Cardiac muscle cell (in vitro differentiated cells and primary cell): ENCODE measurements at regions not wholly inside any gene's neighbourhood (a gene's known extent, or its start where the extent isn't known, plus 50 kb on each side); places are given as distances from the start of the nearest gene placed in this dataset.

Experiments
- DNase-seq, 2 donors: peaks; one replicate each; pipeline versions ENCODE4 v3.0.0 to v3.0.0-alpha.2; 2010 to 2017; ENCODE audit warnings: low read depth in 1 of 2, low spot score in 1 of 2
- H3K27ac ChIP-seq: fragments of 200-600 bp; sonication (generic); 2 replicates; pipeline ENCODE4 v1.5.1; 2016
- H3K27me3 ChIP-seq: fragments of 200-600 bp; sonication (generic); 2 replicates; pipeline ENCODE4 v1.6.0; 2016; ENCODE audit warnings: control low read depth
- H3K36me3 ChIP-seq: fragments of 200-600 bp; sonication (generic); 2 replicates; pipeline ENCODE4 v1.5.1; 2016; ENCODE audit warnings: control low read depth
- H3K4me1 ChIP-seq: fragments of 200-600 bp; sonication (generic); 2 replicates; pipeline ENCODE4 v1.8.1; 2017; ENCODE audit warnings: low read depth, mild to moderate bottlenecking, mixed run types
- H3K4me3 ChIP-seq: fragments of 200-600 bp; sonication (generic); 2 replicates; pipeline ENCODE4 v1.5.1; 2016; ENCODE audit warnings: mild to moderate bottlenecking
- H3K9me3 ChIP-seq: fragments of 200-600 bp; sonication (generic); 2 replicates; pipeline ENCODE4 v1.5.1; 2017; ENCODE audit warnings: low read depth, mild to moderate bottlenecking, control low read depth
- CTCF ChIP-seq: IDR thresholded peaks from 2 replicates; pipeline ENCODE4 v1.5.1; 2012; ENCODE audit warnings: low read depth, mild to moderate bottlenecking, low read length

- H3K36me3 ChIP-seq: no peaks in the 10 kb centered on the region
- H3K9me3 ChIP-seq: no peaks in the 10 kb centered on the region
- H3K27me3 ChIP-seq: no peaks in the 10 kb centered on the region
- H3K4me1 ChIP-seq: peaks cover 6% of the 10 kb centered on the region
- H3K27ac ChIP-seq: no peak overlapping the region
- no peak overlapping the region for H3K4me3 ChIP-seq
- DNase-seq: no peak
- no peak for TF ChIP-seq CTCF
Measured at GRCh38 chr12:91801048-91801447, 344.6 kb downstream of the BTG1 start.

- Histone ChIP-seq H3K9me3 (no peaks in the 10 kb centered on the region), H3K36me3 (no peaks in the 10 kb centered on the region), H3K4me1 (no peaks in the 10 kb centered on the region), H3K4me3 (no peak overlapping the region), H3K27me3 (no peaks in the 10 kb centered on the region), H3K27ac (no peak overlapping the region)
- no peak for DNase-seq
- no peak for TF ChIP-seq CTCF
Measured at GRCh38 chr12:91793676-91794075, 352.0 kb downstream of the BTG1 start.

GRCh38 chr12:91792597-91792996, 353.0 kb downstream of the BTG1 start:
- no peaks in the 10 kb centered on the region for H3K27me3 ChIP-seq

GRCh38 chr12:91786499-91787272, 359.0 kb downstream of the BTG1 start:
- no peak for TF ChIP-seq CTCF
- H3K27ac ChIP-seq: no peak overlapping the region
- H3K4me1 ChIP-seq: no peaks in the 10 kb centered on the region
- no peaks in the 10 kb centered on the region for H3K9me3 ChIP-seq
- no peak overlapping the region for H3K4me3 ChIP-seq
- no peak for DNase-seq
- H3K36me3 ChIP-seq: no peaks in the 10 kb centered on the region
- H3K27me3 ChIP-seq: no peaks in the 10 kb centered on the region

More at GRCh38 chr12:91792597-91792996, 353.0 kb downstream of the BTG1 start:
- no peak overlapping the region for H3K27ac ChIP-seq
- H3K36me3 ChIP-seq: no peaks in the 10 kb centered on the region
- no peaks in the 10 kb centered on the region for H3K4me1 ChIP-seq
- DNase-seq: no peak
- TF ChIP-seq CTCF: no peak
- H3K9me3 ChIP-seq: no peaks in the 10 kb centered on the region
- H3K4me3 ChIP-seq: no peak overlapping the region

GRCh38 chr12:91785655-91786498, 359.8 kb downstream of the BTG1 start:
- H3K4me3 ChIP-seq: no peak overlapping the region
- no peak for DNase-seq
- H3K27ac ChIP-seq: no peak overlapping the region
- no peak for TF ChIP-seq CTCF
- no peaks in the 10 kb centered on the region for H3K36me3 ChIP-seq
- H3K27me3 ChIP-seq: no peaks in the 10 kb centered on the region
- H3K4me1 ChIP-seq: no peaks in the 10 kb centered on the region
- no peaks in the 10 kb centered on the region for H3K9me3 ChIP-seq
